ENCODE measurements at regions not wholly inside any gene's neighbourhood (a gene's known extent, or its start where the extent isn't known, plus 50 kb on each side); places are given as distances from the start of the nearest gene placed in this dataset.

DNA sequence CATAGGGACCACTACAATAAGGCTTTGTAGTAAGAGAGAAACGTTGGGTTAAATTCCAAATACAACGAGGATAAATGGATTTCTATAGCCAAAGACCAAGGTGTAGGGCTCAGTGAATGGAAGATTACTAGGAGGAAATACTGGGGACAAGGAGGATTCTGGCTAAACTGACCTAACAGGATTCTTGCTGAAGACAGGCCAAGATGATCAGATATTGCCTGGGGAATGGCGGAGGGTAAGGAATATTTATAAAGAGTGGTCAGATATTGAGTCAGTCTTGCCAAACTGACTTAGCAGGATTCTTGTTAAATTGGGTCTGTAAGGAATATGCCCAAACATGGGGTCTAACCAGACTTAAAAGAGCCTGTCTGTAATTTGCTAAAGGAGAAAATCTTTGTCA is 463.8 kb downstream of the EDEM1 start:
- no peaks in the 10 kb centered on the region for H3K27me3 ChIP-seq (ENCODE audit: control insufficient read depth, insufficient read depth, low read length, poor library complexity, severe bottlenecking)
- H3K4me1 ChIP-seq (ENCODE audit: control insufficient read depth, insufficient read depth, low read length): no peaks in the 10 kb centered on the region
- Mint-ChIP-seq H3K4me1 (peaks cover 8% of the 10 kb centered on the region), H3K9me3 (peaks cover 22% of the 10 kb centered on the region), H3K27ac (no peak overlapping the region), H3K4me3 (no peak overlapping the region), H3K27me3 (ENCODE audit: insufficient read depth) (no peaks in the 10 kb centered on the region), H3K36me3 (ENCODE audit: low read depth) (no peaks in the 10 kb centered on the region)
- H3K9me3 ChIP-seq (ENCODE audit: control insufficient read depth, low read length): peaks cover 15% of the 10 kb centered on the region
- no peaks in the 10 kb centered on the region for H3K36me3 ChIP-seq (ENCODE audit: control insufficient read depth, insufficient read depth, low read length)
- no peak for DNase-seq
- 81 to 87% methylated on average over 3 of the region's 3 CpGs for WGBS, 2 experiments (ENCODE audit: insufficient coverage in 1 of 2, insufficient read length in 1 of 2)
- no peak overlapping the region for H3K9ac ChIP-seq (ENCODE audit: extremely low read depth, low read length, poor library complexity, severe bottlenecking)
- no peak overlapping the region for H3K27ac ChIP-seq (ENCODE audit: low read depth, low read length)
- no peak for TF ChIP-seq CTCF (conservative IDR thresholded peaks at IDR 0.05)
- no peak overlapping the region for H3K4me3 ChIP-seq (ENCODE audit: low read length)

DNA sequence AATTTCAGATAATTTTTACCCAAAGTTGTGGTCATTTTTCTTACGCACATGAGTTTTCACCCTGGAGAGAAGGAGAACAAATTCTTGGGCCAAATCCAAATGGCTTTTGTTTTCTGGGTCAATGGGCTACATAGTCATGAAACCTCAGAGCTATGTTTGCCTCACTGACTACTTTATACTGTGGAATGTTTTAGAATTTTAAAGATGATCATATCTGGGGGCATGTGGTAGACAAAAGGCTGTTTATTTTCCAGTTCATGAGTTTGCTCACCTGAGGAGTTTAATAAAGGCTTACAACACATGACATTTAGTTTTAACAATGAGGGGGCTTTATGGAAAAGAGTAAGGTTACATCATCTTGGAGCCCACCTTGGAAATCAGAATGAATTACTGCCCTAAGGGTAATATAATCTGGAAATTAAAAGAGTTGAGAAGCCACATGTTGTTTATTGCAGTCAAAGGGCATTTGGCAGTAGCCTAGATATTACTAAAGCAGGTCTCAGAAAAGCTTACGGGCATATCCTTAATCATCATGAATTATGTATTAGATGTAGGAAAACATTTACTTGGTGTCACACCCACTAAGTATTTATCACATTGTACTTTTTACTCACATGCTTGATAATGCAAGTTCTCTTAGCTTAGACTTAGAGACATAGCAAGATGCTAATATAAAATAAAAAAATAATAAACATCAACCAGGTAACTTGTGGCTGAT is 466.1 kb downstream of the EDEM1 start:
- Histone ChIP-seq H3K4me1 (ENCODE audit: control insufficient read depth, insufficient read depth, low read length) (no peaks in the 10 kb centered on the region), H3K9ac (ENCODE audit: extremely low read depth, low read length, poor library complexity, severe bottlenecking) (no peak overlapping the region), H3K9me3 (ENCODE audit: control insufficient read depth, low read length) (peaks cover 23% of the 10 kb centered on the region), H3K27ac (ENCODE audit: low read depth, low read length) (no peak overlapping the region), H3K4me3 (ENCODE audit: low read length) (no peak overlapping the region), H3K27me3 (ENCODE audit: control insufficient read depth, insufficient read depth, low read length, poor library complexity, severe bottlenecking) (no peaks in the 10 kb centered on the region), H3K36me3 (ENCODE audit: control insufficient read depth, insufficient read depth, low read length) (no peaks in the 10 kb centered on the region)
- no peak for DNase-seq
- Mint-ChIP-seq H3K4me1 (peaks cover 8% of the 10 kb centered on the region), H3K27me3 (ENCODE audit: insufficient read depth) (peaks cover 2% of the 10 kb centered on the region), H3K9me3 (peaks cover 41% of the 10 kb centered on the region), H3K4me3 (no peak overlapping the region), H3K27ac (no peak overlapping the region), H3K36me3 (ENCODE audit: low read depth) (no peaks in the 10 kb centered on the region)
- TF ChIP-seq CTCF (conservative IDR thresholded peaks at IDR 0.05): no peak
- 100% methylated on average over 1 of the region's 2 CpGs for WGBS, 2 experiments (ENCODE audit: insufficient coverage in 1 of 2, insufficient read length in 1 of 2)

DNA sequence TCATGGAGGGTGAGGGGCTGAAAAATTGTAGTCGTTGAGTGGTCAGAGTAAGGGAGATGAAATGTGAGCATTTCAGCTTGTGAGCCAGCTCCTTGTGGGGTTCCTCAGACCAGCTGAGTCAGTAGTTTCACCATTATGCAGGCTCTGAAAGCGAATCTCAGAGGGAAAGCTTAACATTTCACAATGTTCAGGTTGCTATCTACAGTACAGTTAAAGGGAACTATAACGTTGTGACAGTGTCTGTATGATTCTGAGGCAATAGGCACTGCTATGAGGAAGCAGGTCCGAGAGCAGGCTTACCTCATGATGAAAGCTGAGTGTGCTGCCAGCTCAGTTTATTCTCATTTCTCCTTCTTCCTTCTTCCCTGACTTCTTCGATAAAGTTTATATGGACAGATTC is 469.6 kb downstream of the EDEM1 start:
- H3K9me3 ChIP-seq (ENCODE audit: control insufficient read depth, low read length): peaks cover 23% of the 10 kb centered on the region
- no peaks in the 10 kb centered on the region for H3K36me3 Mint-ChIP-seq (ENCODE audit: low read depth)
- TF ChIP-seq CTCF (conservative IDR thresholded peaks at IDR 0.05): no peak
- 82 to 89% methylated on average over 2 to 5 of the region's 5 CpGs for WGBS, 2 experiments (ENCODE audit: insufficient coverage in 1 of 2, insufficient read length in 1 of 2)
- no peak overlapping the region for H3K9ac ChIP-seq (ENCODE audit: extremely low read depth, low read length, poor library complexity, severe bottlenecking)
- no peaks in the 10 kb centered on the region for H3K4me1 ChIP-seq (ENCODE audit: control insufficient read depth, insufficient read depth, low read length)
- H3K4me3 ChIP-seq (ENCODE audit: low read length): no peak overlapping the region
- no peak overlapping the region for H3K27ac ChIP-seq (ENCODE audit: low read depth, low read length)
- peaks cover 46% of the 10 kb centered on the region for H3K9me3 Mint-ChIP-seq
- H3K36me3 ChIP-seq (ENCODE audit: control insufficient read depth, insufficient read depth, low read length): no peaks in the 10 kb centered on the region
- no peak overlapping the region for H3K27ac Mint-ChIP-seq
- no peak overlapping the region for H3K4me3 Mint-ChIP-seq
- H3K27me3 Mint-ChIP-seq (ENCODE audit: insufficient read depth): peaks cover 2% of the 10 kb centered on the region
- no peaks in the 10 kb centered on the region for H3K27me3 ChIP-seq (ENCODE audit: control insufficient read depth, insufficient read depth, low read length, poor library complexity, severe bottlenecking)
- no peak for DNase-seq
- H3K4me1 Mint-ChIP-seq: peaks cover 2% of the 10 kb centered on the region

All from endodermal cell (in vitro differentiated cells).